RPMI8226 (cell line): ENCODE measurements at regions not wholly inside any gene's neighbourhood (a gene's known extent, or its start where the extent isn't known, plus 50 kb on each side); places are given as distances from the start of the nearest gene placed in this dataset.
"Not testable (repeated sequence)": the region's sequence is repeated elsewhere in the genome, so short reads cannot be mapped to it uniquely, and the experiment has no call there.

Source experiments
- DNase-seq: peaks from one replicate; pipeline ENCODE4 v3.0.0-alpha.2; 2015

- DNase-seq: no peak
These were observed 631.0 kb upstream of the GRM7 start for GRCh38 chr3:6229778-6230410.

- no peak for DNase-seq
These were observed 618.8 kb upstream of the GRM7 start for GRCh38 chr3:6242104-6242503.

- DNase-seq: no peak
These were observed 612.4 kb upstream of the GRM7 start for GRCh38 chr3:6248528-6248927.

- no peak for DNase-seq
These were observed 611.2 kb upstream of the GRM7 start for GRCh38 chr3:6249679-6250078.

DNA sequence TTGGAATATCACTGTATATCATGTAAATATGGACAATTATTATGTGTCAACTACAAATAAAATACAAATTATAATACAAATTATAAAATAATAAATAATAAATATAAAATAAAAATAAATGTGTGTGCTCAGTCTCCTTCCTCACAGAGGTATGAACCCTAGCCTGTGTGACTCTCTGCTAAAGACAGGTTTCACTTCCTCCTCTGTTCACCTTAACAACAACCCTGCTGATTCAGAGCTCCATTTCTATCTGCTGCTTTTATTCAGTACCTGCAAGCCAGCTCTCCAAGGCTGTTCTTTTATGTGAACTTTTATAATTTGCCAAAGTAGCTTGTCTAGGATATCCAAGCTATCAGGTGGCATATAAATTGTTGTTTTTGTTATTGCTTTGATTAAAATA lies 610.7 kb upstream of the GRM7 start:
- DNase-seq: peak; percentile 67

DNA sequence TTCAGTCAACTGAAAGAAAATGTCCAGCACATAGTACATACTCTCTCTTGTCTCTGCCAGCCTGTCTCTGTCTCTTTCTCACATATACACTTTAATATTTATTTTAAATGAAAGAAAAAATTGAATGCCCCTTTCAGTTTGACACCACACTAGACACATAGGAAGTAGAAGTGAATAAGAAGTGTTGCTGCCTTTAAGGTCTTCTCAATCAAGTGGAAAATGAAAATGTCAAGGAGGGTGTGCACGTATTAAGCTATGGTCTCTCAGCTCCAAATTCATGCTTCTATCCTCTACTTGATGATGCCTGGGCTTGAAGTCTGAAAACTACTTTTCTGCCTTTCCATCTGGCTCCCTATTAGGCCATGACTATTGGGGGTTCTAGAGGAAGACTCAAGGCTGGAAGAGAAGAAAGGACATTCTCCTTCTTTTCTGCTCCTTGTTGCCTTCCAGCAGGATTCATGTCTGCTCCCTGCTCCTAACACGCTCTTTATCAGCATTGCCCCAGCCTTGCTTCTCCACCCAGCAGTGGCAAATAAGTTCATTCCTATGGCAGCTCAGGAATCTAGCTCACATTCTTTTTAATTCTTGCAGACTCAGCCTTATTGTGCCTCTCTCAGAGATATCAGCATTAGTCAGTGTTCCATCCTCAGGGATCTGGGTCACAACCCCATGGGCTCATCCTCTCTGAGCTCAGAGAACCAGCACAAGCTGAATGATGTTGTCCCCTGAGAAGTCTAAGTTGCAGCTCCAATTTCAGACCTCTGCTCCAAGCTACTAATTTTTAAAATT lies 609.1 kb upstream of the GRM7 start:
- no peak for DNase-seq

DNA sequence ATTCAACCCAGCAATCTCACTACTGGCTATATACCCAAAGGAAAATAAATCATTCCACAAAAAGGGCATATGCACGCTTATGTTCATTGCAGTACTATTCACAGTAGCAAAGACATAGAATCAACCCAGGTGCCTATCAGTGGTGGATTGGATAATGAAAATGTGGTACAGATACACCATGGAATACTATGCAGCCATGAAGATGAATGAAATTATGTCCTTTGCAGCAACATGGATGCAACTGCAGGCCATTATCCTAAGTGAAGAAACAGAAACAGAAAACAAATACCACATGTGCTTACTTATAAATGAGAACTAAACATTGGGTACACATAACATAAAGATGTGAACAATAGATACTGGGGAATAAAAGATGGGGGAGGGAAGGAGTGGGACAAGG lies 606.4 kb upstream of the GRM7 start:
- no peak for DNase-seq

DNA sequence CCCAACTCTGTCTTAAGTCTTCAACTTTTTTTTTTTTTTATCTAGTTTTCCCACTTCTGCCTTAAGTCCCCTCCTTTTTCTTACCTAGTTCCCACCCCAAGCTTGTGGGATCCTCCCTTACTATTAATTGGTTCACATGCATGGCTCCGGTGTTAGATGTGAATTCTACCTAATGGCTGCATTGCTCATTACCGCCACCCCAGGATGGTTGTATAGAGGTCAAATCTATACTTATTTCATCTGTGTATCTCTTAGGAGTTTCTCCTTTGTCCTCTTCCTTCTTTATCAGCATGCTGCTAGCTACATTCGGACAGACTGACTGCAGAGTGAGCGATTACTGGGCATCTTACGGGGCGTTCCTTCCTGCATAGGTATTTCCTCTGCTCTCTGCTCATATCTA lies 605.7 kb upstream of the GRM7 start:
- peak; percentile 25 for DNase-seq

GRCh38 chr3:6260551-6261191 lies 600.2 kb upstream of the GRM7 start:
- DNase-seq: peak; percentile 35

- DNase-seq: no peak
These were observed 598.9 kb upstream of the GRM7 start for GRCh38 chr3:6262010-6262409.

DNA sequence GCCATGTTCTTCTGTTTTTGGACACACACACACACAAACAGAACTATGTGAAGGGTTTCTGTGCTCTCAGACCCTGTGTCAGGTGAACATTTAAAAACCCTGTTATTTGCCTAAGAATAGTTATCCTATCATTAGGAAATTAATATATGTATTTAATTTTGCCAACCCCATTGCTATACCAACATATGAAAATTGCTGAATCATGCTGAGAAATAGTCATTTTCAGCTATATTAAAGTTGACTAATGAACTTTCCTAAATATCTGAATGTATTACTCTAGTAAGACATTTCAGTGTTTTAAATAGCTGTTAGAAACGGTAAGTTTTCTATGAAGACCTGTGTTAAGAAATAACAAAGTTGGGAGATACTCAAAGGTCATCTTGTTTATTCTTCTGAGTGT lies 596.9 kb upstream of the GRM7 start:
- no peak for DNase-seq

DNA sequence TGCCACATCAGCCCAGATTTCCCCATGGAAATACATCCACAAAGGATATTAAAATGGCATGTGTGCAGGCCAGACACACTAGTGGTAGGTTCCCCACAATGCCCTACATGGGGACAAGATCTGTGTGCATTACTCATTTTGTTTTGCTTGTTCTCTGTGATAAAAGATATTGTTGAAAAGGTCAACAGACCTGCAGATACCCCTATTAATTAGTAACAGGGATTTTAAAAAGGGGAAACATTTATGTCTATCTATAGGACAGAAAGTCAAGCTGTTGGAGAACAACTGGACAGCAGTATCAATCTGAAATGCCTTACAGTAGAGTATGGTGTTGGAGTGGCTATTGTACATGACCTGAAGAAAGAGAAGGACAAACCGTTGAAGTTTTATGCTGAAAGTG lies 596.0 kb upstream of the GRM7 start:
- no peak for DNase-seq

- no peak for DNase-seq
These were observed 594.8 kb upstream of the GRM7 start for GRCh38 chr3:6266135-6266534.

GRCh38 chr3:6273878-6274277 lies 587.0 kb upstream of the GRM7 start:
- no peak for DNase-seq

- peak; percentile 18 for DNase-seq
These were observed 579.3 kb upstream of the GRM7 start for GRCh38 chr3:6281662-6282061.

- no peak for DNase-seq
These were observed 578.0 kb upstream of the GRM7 start for GRCh38 chr3:6282918-6283317.

DNA sequence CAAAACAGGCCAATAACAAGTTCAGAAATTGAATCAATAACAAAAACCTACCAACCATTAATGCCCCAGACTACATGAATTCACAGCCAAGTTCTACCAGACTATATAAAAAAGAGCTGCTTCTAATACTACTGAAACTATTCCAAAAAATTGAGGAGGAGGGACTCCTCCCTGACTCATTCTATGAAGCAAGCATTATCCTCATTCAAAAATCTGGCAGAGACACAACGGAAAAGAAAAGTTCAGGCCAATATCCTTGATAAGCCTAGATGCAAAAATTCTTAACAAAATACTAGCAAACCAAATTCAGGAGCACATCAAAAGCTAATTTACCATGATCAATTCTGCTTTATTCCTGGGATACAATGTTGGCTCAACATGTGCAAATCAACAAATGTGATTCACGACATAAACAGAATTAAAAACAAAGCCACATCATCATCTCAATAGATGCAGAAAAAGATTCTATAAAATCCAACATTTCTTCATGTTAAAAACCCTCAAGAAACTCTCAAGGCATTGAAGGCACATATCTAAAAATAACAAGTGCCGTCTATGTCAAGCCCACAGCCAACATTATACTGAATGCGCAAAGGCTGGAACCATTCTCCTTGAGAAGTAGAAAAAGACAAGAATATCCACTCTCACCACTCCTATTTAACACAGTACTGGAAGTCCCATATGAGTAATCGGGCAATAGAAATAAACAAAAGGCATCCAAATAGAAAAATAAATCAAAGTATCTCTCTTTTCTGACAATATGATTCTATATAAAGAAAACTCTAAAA lies 573.6 kb upstream of the GRM7 start:
- DNase-seq: no peak

DNA sequence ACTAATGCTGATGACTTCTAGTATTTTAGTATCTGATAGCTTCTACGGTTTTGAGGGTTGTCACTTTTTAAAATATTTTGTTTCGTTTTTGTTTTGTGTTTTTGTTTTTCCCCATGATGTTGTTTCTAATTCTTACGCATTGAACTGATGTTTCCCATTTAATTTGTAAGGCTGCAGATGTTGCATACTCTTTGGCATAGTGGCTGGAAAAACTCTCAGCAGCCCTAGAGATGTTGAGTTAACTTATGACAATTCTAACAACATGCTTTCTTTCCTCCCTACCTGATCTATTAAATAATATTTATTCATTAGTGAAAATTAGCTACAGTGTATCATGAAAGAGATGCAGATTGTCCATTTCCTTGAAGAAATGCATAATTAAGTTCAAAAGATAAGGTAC lies 559.3 kb upstream of the GRM7 start:
- DNase-seq: no peak

DNA sequence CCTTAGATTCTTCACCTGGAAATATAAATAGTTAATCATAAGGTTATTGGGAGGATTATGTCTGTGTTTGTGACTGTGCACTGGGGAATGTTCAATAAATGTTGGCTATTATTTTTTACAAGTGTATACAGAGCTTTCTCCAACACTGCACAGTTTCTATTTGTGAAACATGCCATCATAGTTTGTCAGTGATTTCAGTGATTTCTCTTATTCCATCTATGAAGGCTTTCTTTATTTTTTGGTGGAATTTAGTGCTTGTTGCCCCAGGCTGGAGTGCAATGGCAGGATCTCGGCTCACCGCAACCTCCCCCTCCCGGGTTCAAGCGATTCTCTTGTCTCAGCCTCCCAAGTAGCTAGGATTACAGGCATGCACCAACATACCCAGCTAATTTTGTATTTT lies 545.0 kb upstream of the GRM7 start:
- no peak for DNase-seq

GRCh38 chr3:6321999-6322398 lies 538.9 kb upstream of the GRM7 start:
- DNase-seq: no peak

- DNase-seq: no peak
These were observed 534.1 kb upstream of the GRM7 start for GRCh38 chr3:6326771-6327170.

- not testable (repeated sequence) for DNase-seq
These were observed 520.0 kb upstream of the GRM7 start for GRCh38 chr3:6340980-6341325.

DNA sequence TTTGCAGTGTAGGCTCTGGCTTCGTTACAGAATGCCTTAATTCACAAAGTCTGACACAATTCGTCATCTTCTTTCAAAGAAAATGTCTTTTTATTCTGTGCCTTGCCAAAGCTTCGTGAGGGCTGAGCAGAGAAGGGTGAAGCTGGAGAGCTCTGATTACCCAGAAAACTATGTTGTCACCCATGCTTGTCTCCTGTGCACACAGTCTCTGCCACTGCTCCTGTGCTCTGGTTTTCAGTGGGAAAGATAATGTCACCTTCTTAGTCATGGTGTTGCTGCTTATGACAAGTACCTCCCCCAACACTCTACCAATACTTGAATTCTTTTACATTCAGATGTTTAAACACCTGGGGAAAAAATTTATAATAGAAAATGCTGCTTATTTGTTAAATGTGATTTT lies 509.2 kb upstream of the GRM7 start:
- DNase-seq: no peak

GRCh38 chr3:6354653-6355052 lies 506.3 kb upstream of the GRM7 start:
- DNase-seq: no peak
